HEK293 (cell line): ENCODE measurements at regions not wholly inside any gene's neighbourhood (a gene's known extent, or its start where the extent isn't known, plus 50 kb on each side); places are given as distances from the start of the nearest gene placed in this dataset.

ENCODE experiments used
- CTCF ChIA-PET: fragments of 350-600 bp; formaldehyde crosslinking; extraction: SDS; loops from one replicate; lab custom pipeline; 2021; ENCODE audit warnings: antibody characterized with exemption; lab: Yijun Ruan, JAX
- POLR2A ChIA-PET: fragments of 300-600 bp; formaldehyde crosslinking; extraction: SDS; loops from one replicate; lab custom pipeline; 2020; ENCODE audit warnings: antibody characterized with exemption, inconsistent platforms; lab: Yijun Ruan, JAX
- H3K27ac ChIP-seq: fragments of 200-500 bp; sonication (Bioruptor generic); 2 replicates; pipeline ENCODE4 v1.5.1; 2014; ENCODE audit warnings: low read depth, low read length, control low read depth, inconsistent platforms; ENCODE audit errors: extremely low read depth
- H3K36me3 ChIP-seq, 2 experiments: fragments of 200-500 bp in 1 of 2; sonication (Bioruptor generic) in 1 of 2; 1 replicate in 1 of 2; 2 replicates in 1 of 2; pipeline ENCODE4 v1.5.1; 2014 to 2017; ENCODE audit warnings: inconsistent platforms in 2 of 2, low read length in 2 of 2; ENCODE audit not compliant: control insufficient read depth in 2 of 2, insufficient read depth in 1 of 2
- H3K4me1 ChIP-seq: fragments of 200-500 bp; sonication (Bioruptor generic); 2 replicates; pipeline ENCODE4 v1.5.1; 2014; ENCODE audit warnings: mild to moderate bottlenecking, low read length, inconsistent platforms; ENCODE audit not compliant: control insufficient read depth, insufficient read depth
- H3K4me3 ChIP-seq: 2 replicates; pipeline ENCODE4 v1.5.1; 2011; ENCODE audit warnings: low read depth, mild to moderate bottlenecking, control low read depth, low read length, moderate library complexity
- H3K9me3 ChIP-seq: fragments of 200-500 bp; sonication (Bioruptor generic); 2 replicates; pipeline ENCODE4 v1.5.1; 2014; ENCODE audit warnings: low read depth, low read length, inconsistent platforms; ENCODE audit not compliant: control insufficient read depth, insufficient read depth
- ATF2 ChIP-seq: fragments of 450-650 bp; formaldehyde crosslinking; IDR thresholded peaks from 2 replicates; pipeline ENCODE4 v1.5.1; 2016; ENCODE audit warnings: missing biosample characterization, missing genetic modification characterization, low read depth
- HOXA7 ChIP-seq: sonication (generic); formaldehyde crosslinking; IDR thresholded peaks from 2 replicates; pipeline ENCODE4 v1.8.1; 2022; ENCODE audit warnings: missing genetic modification reagents, borderline replicate concordance
- IKZF3 ChIP-seq: fragments of 450-650 bp; IDR thresholded peaks from 2 replicates; pipeline ENCODE4 v1.5.0; 2018; ENCODE audit warnings: missing biosample characterization, mild to moderate bottlenecking, missing genetic modification characterization, moderate library complexity
- REPIN1 ChIP-seq: fragments of 450-650 bp; formaldehyde crosslinking; IDR thresholded peaks from 2 replicates; pipeline ENCODE4 v1.5.1; 2017; ENCODE audit warnings: missing biosample characterization, missing genetic modification characterization, low read depth
- ZNF148 ChIP-seq: fragments of 450-650 bp; formaldehyde crosslinking; IDR thresholded peaks from 2 replicates; pipeline ENCODE4 v1.5.0; 2017; ENCODE audit warnings: missing biosample characterization, missing genetic modification characterization, borderline replicate concordance
- ZNF157 ChIP-seq: fragments of 450-650 bp; formaldehyde crosslinking; IDR thresholded peaks from 2 replicates; pipeline ENCODE4 v1.5.1; 2016; ENCODE audit warnings: missing biosample characterization, missing genetic modification characterization
- ZNF169 ChIP-seq: fragments of 450-650 bp; formaldehyde crosslinking; IDR thresholded peaks from 2 replicates; pipeline ENCODE4 v1.5.1; 2016; ENCODE audit warnings: missing biosample characterization, missing genetic modification characterization
- ZNF341 ChIP-seq: fragments of 450-650 bp; formaldehyde crosslinking; IDR thresholded peaks from 2 replicates; pipeline ENCODE4; 2016; ENCODE audit warnings: low read depth, missing biosample characterization, missing genetic modification characterization
- ZNF423 ChIP-seq: fragments of 450-650 bp; formaldehyde crosslinking; IDR thresholded peaks from 2 replicates; pipeline ENCODE4 v1.5.1; 2016; ENCODE audit warnings: missing biosample characterization, missing genetic modification characterization
- ZNF48 ChIP-seq: fragments of 450-650 bp; formaldehyde crosslinking; IDR thresholded peaks from 2 replicates; pipeline ENCODE4 v1.5.1; 2016; ENCODE audit warnings: missing biosample characterization, missing genetic modification characterization
- ZNF513 ChIP-seq: fragments of 450-650 bp; IDR thresholded peaks from 2 replicates; pipeline ENCODE4 v1.5.1; 2018; ENCODE audit warnings: missing biosample characterization, missing genetic modification characterization
- ZNF585B ChIP-seq: fragments of 450-650 bp; formaldehyde crosslinking; IDR thresholded peaks from 2 replicates; pipeline ENCODE4 v1.5.1; 2016; ENCODE audit warnings: missing biosample characterization, missing genetic modification characterization
- ZNF658 ChIP-seq: fragments of 450-650 bp; formaldehyde crosslinking; IDR thresholded peaks from 2 replicates; pipeline ENCODE4; 2016; ENCODE audit warnings: missing biosample characterization, missing genetic modification characterization
- ZNF776 ChIP-seq: fragments of 450-650 bp; formaldehyde crosslinking; IDR thresholded peaks from 2 replicates; pipeline ENCODE4 v1.5.0; 2017; ENCODE audit warnings: missing biosample characterization, missing genetic modification characterization, borderline replicate concordance
- ZNF792 ChIP-seq: fragments of 450-650 bp; formaldehyde crosslinking; IDR thresholded peaks from 2 replicates; pipeline ENCODE4 v1.5.1; 2016; ENCODE audit warnings: missing biosample characterization, missing genetic modification characterization
- ZSCAN16 ChIP-seq: fragments of 450-650 bp; formaldehyde crosslinking; IDR thresholded peaks from 2 replicates; pipeline ENCODE4 v1.5.1; 2016; ENCODE audit warnings: missing biosample characterization, missing genetic modification characterization
- ZSCAN4 ChIP-seq: fragments of 450-650 bp; formaldehyde crosslinking; IDR thresholded peaks from 2 replicates; pipeline ENCODE4 v1.5.1; 2017; ENCODE audit warnings: missing biosample characterization, missing genetic modification characterization

GRCh38 chr6:113420290-113420689 is 436.9 kb upstream of the MARCKS start:
- Histone ChIP-seq H3K36me3 (no peaks in the 10 kb centered on the region), H3K4me1 (no peaks in the 10 kb centered on the region), H3K9me3 (no peaks in the 10 kb centered on the region), H3K4me3 (no peak overlapping the region), H3K27ac (no peak overlapping the region)
- ChIA-PET POLR2A (no interaction called here), CTCF (no interaction called here)
- TF ChIP-seq IKZF3 (tag by site-specific recombination) (no peak), ZNF585B (tag by site-specific recombination) (no peak)

- CTCF ChIA-PET = no interaction called here
Measured at GRCh38 chr6:113421997-113422396, 435.1 kb upstream of the MARCKS start.

GRCh38 chr6:113423956-113424355 is 433.2 kb upstream of the MARCKS start:
- CTCF ChIA-PET = interaction anchor here (0.6 kb wide), 2 partner anchors 26 to 111 kb away, joined by 3 read pairs; no protein-coding TSS in a partner anchor
- TF ChIP-seq ZNF169 (tag by site-specific recombination) = no peak
- no peak for TF ChIP-seq ZNF658 (tag by site-specific recombination)
- no peak for TF ChIP-seq REPIN1
- no peak for TF ChIP-seq ATF2 (tag by site-specific recombination)
- no peak for TF ChIP-seq ZNF148 (tag by site-specific recombination)
- TF ChIP-seq ZNF48 (tag by site-specific recombination) = no peak
- TF ChIP-seq ZSCAN16 (tag by site-specific recombination) = no peak
- TF ChIP-seq ZNF157 (tag by site-specific recombination) = no peak
- no peak for TF ChIP-seq ZNF792 (tag by site-specific recombination)
- TF ChIP-seq ZNF423 (tag by site-specific recombination) = no peak
- no peak for TF ChIP-seq ZNF341 (tag by site-specific recombination)
- no peak for TF ChIP-seq ZSCAN4 (tag by site-specific recombination)
- no peak for TF ChIP-seq ZNF776 (tag by site-specific recombination)
- POLR2A ChIA-PET = no interaction called here
- H3K4me1 ChIP-seq = no peaks in the 10 kb centered on the region
- H3K4me3 ChIP-seq = no peak overlapping the region
- H3K27ac ChIP-seq = no peak overlapping the region
- H3K36me3 ChIP-seq = no peaks in the 10 kb centered on the region
- no peaks in the 10 kb centered on the region for H3K9me3 ChIP-seq

More at GRCh38 chr6:113421997-113422396, 435.1 kb upstream of the MARCKS start:
- Histone ChIP-seq H3K4me1 (no peaks in the 10 kb centered on the region), H3K4me3 (no peak overlapping the region), H3K9me3 (no peaks in the 10 kb centered on the region), H3K27ac (no peak overlapping the region), H3K36me3 (no peaks in the 10 kb centered on the region)
- POLR2A ChIA-PET = no interaction called here
- TF ChIP-seq ZNF513 (tag by site-specific recombination) = peak; percentile 65
- TF ChIP-seq HOXA7 (CRISPR knock-in tag) = no peak
